B cell (primary cell): ENCODE measurements at regions not wholly inside any gene's neighbourhood (a gene's known extent, or its start where the extent isn't known, plus 50 kb on each side); places are given as distances from the start of the nearest gene placed in this dataset.

Experiments used
- ATAC-seq: fragments of 200-7000 bp; cut with Tn5 transposase; one replicate; pipeline ENCODE4 v1.10.0; 2021; ENCODE audit warnings: low read depth, mild to moderate bottlenecking, moderate number of reproducible peaks, moderate library complexity
- CTCF ChIA-PET: fragments of 350-600 bp; sonication (Branson Sonifier 250); formaldehyde crosslinking; loops from one replicate; lab custom pipeline; 2021; ENCODE audit warnings: antibody characterized with exemption, inconsistent platforms; lab: Charles Lee
- POLR2A ChIA-PET: fragments of 350-600 bp; sonication (Branson Sonifier 250); formaldehyde crosslinking; loops from one replicate; lab custom pipeline; 2021; ENCODE audit warnings: antibody characterized with exemption; lab: Charles Lee
- DNase-seq: peaks from one replicate; pipeline ENCODE4 v3.0.0; 2013
- H2AFZ ChIP-seq: 2 replicates; pipeline ENCODE4 v1.6.1; 2012; ENCODE audit warnings: mild to moderate bottlenecking, low read depth, low read length; ENCODE audit not compliant: insufficient read depth, poor library complexity, severe bottlenecking
- H3K27ac ChIP-seq, 2 donors: 1 replicate in 1 of 2; 2 replicates in 1 of 2; pipeline ENCODE4 v1.5.1; 2012 to 2013; ENCODE audit warnings: low read length in 2 of 2, mild to moderate bottlenecking in 2 of 2, moderate library complexity in 1 of 2
- H3K27me3 ChIP-seq, 4 experiments: fragments of 200-600 bp in 1 of 4; sonication (generic) in 1 of 4; replicated peaks in 1 of 4; 1 replicate in 2 of 4; 2 replicates in 2 of 4; pipeline versions ENCODE4 v1.6.1 to v1.7.0; 2013 to 2016; ENCODE audit warnings: low read length in 3 of 4, mild to moderate bottlenecking in 2 of 4, mixed read lengths in 1 of 4, moderate library complexity in 1 of 4; ENCODE audit not compliant: insufficient read depth in 4 of 4, control insufficient read depth in 3 of 4; ENCODE audit errors: control extremely low read depth in 1 of 4
- H3K36me3 ChIP-seq, 2 experiments: replicated peaks in 1 of 2; 1 replicate in 1 of 2; 2 replicates in 1 of 2; pipeline versions ENCODE4 v1.6.1 to v1.7.1; 2013; ENCODE audit warnings: low read length in 1 of 2; ENCODE audit not compliant: insufficient read depth in 2 of 2, control insufficient read depth in 1 of 2; ENCODE audit errors: control extremely low read depth in 1 of 2, extremely low read depth in 1 of 2
- H3K4me1 ChIP-seq, 2 donors: fragments of 200-600 bp in 1 of 2; sonication (generic) in 1 of 2; 1 replicate in 1 of 2; 2 replicates in 1 of 2; pipeline versions ENCODE4 v1.5.1 to v1.6.1; 2013 to 2017; ENCODE audit warnings: low read length in 2 of 2; ENCODE audit not compliant: control insufficient read depth in 2 of 2, insufficient read depth in 2 of 2
- H3K4me2 ChIP-seq: replicated peaks from 2 replicates; pipeline ENCODE3; 2012; ENCODE audit warnings: mild to moderate bottlenecking, low read depth, low read length; ENCODE audit not compliant: poor library complexity, severe bottlenecking
- H3K4me3 ChIP-seq, 5 experiments: fragments of 200-600 bp in 1 of 5; sonication (generic) in 1 of 5; 1 replicate in 3 of 5; 2 replicates in 2 of 5; pipeline versions ENCODE4 v1.5.1 to v1.7.0; 2011 to 2016; ENCODE audit warnings: low read length in 4 of 5, mild to moderate bottlenecking in 4 of 5, low read depth in 2 of 5, control low read depth in 1 of 5, moderate library complexity in 1 of 5; ENCODE audit not compliant: insufficient read depth in 1 of 5; ENCODE audit errors: control extremely low read depth in 1 of 5, extremely low read depth in 1 of 5
- H3K79me2 ChIP-seq: fragments of 200-600 bp; sonication (generic); one replicate; pipeline ENCODE4 v1.6.0; 2016; ENCODE audit warnings: low read length; ENCODE audit not compliant: control insufficient read depth, insufficient read depth
- H3K9ac ChIP-seq: fragments of 200-600 bp; sonication (generic); 2 replicates; pipeline ENCODE4 v1.6.1; 2017; ENCODE audit warnings: mild to moderate bottlenecking, low read length, moderate library complexity
- H3K9me3 ChIP-seq, 3 donors: one replicate each; pipeline versions ENCODE4 v1.6.1 to v1.7.1; 2013; ENCODE audit warnings: low read length in 2 of 3; ENCODE audit not compliant: control insufficient read depth in 2 of 3, insufficient read depth in 1 of 3; ENCODE audit errors: control extremely low read depth in 1 of 3
- H4K20me1 ChIP-seq: 2 replicates; pipeline ENCODE4 v1.6.0; 2012; ENCODE audit warnings: mild to moderate bottlenecking, low read length; ENCODE audit not compliant: insufficient read depth, control insufficient read depth, poor library complexity, severe bottlenecking
- H3K27ac Mint-ChIP-seq: one replicate; pipeline ENCODE4 v1.8.0; 2021; ENCODE audit warnings: mixed read lengths
- H3K27me3 Mint-ChIP-seq: one replicate; pipeline ENCODE4 v1.8.0; 2021; ENCODE audit warnings: mixed read lengths
- H3K4me1 Mint-ChIP-seq: one replicate; pipeline ENCODE4 v1.8.0; 2021; ENCODE audit warnings: mixed read lengths
- H3K4me3 Mint-ChIP-seq: one replicate; pipeline ENCODE4 v1.8.0; 2021; ENCODE audit warnings: mixed read lengths
- H3K9me3 Mint-ChIP-seq: one replicate; pipeline ENCODE4 v1.8.0; 2022; ENCODE audit warnings: mixed read lengths; ENCODE audit not compliant: insufficient read depth
- CTCF ChIP-seq: fragments of 200-600 bp; IDR thresholded peaks from one replicate; pipeline ENCODE4 v1.8.0; 2022; ENCODE audit warnings: antibody characterized with exemption, mild to moderate bottlenecking
- EZH2 ChIP-seq: IDR thresholded peaks from 2 replicates; pipeline ENCODE4 v1.6.1; 2012; ENCODE audit warnings: borderline replicate concordance, low read depth, mild to moderate bottlenecking, moderate library complexity, low read length; ENCODE audit not compliant: insufficient read depth, poor library complexity, severe bottlenecking
- WGBS: methylation state at CpG from one replicate; pipeline ENCODE4 v1.1.5; 2013; ENCODE audit warnings: missing lambda C conversion rate; ENCODE audit not compliant: insufficient coverage; 5-methylcytosine and 5-hydroxymethylcytosine counted together
- intact Hi-C: fragments of 100-400 bp; cut with micrococcal nuclease; formaldehyde crosslinking; loops from one replicate; pipeline ENCODE4 v1.10.0; 2022

GRCh38 chr13:103656311-103656710 is 590.1 kb upstream of the SLC10A2 start:
- H3K9ac ChIP-seq, result no peak overlapping the region
- no peak overlapping the region for H3K4me2 ChIP-seq
- no peak overlapping the region for H3K4me3 Mint-ChIP-seq
- H3K9me3 Mint-ChIP-seq, result no peaks in the 10 kb centered on the region
- H3K27me3 ChIP-seq, result no peaks in the 10 kb centered on the region
- no peak overlapping the region for H3K4me3 ChIP-seq
- no peak for ATAC-seq
- H3K4me1 ChIP-seq, result no peaks in the 10 kb centered on the region
- H2AFZ ChIP-seq, result no peak overlapping the region
- TF ChIP-seq CTCF (no peak), EZH2 (no peak)
- no peak for DNase-seq
- intact Hi-C loops, result no loop called here
- H3K4me1 Mint-ChIP-seq, result no peaks in the 10 kb centered on the region
- no CpG with 5 or more reads among the region's 4 CpGs for WGBS
- H4K20me1 ChIP-seq, result no peaks in the 10 kb centered on the region
- no peaks in the 10 kb centered on the region for H3K79me2 ChIP-seq
- no peak overlapping the region for H3K27ac ChIP-seq
- peaks cover 0 to 1% (median 0%) of the 10 kb centered on the region in 3 donors for H3K9me3 ChIP-seq
- CTCF ChIA-PET, result no interaction called here
- no peak overlapping the region for H3K27ac Mint-ChIP-seq
- POLR2A ChIA-PET, result no interaction called here
- no peaks in the 10 kb centered on the region for H3K27me3 Mint-ChIP-seq
- H3K36me3 ChIP-seq, result no peaks in the 10 kb centered on the region

DNA sequence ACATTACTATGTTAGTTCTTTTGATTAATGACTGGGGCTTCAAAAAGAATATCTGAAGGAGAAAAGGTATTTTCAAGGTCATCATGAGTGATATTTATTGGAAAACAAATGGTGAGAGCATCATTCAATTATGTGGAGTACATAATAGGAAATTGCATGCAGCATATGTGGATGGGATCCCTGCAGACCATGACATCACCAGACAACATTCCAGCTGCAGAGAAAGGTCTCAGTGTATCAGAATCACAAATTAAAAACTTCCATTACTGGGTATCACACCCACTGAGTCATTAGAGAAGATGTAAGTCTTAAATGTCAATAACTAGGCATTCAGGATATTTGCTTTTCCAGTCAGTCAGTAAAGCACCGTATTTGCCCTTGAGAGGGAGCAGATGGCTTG is 574.4 kb upstream of the SLC10A2 start:
- CTCF ChIA-PET, result no interaction called here
- WGBS, result 80% methylated on average over 1 of the region's 1 CpG
- Mint-ChIP-seq H3K27me3 (no peaks in the 10 kb centered on the region), H3K4me3 (no peak overlapping the region), H3K27ac (no peak overlapping the region), H3K9me3 (peaks cover 5% of the 10 kb centered on the region), H3K4me1 (no peaks in the 10 kb centered on the region)
- Histone ChIP-seq H2AFZ (no peak overlapping the region), H3K4me1 (no peaks in the 10 kb centered on the region), H3K27ac (no peak overlapping the region), H4K20me1 (no peaks in the 10 kb centered on the region), H3K4me3 (no peak overlapping the region), H3K79me2 (no peaks in the 10 kb centered on the region), H3K4me2 (no peak overlapping the region), H3K36me3 (no peaks in the 10 kb centered on the region), H3K9ac (no peak overlapping the region), H3K9me3 (no peaks in the 10 kb centered on the region), H3K27me3 (no peaks in the 10 kb centered on the region)
- no peak for DNase-seq
- TF ChIP-seq EZH2, result no peak
- TF ChIP-seq CTCF, result no peak
- ATAC-seq, result no peak
- intact Hi-C loops, result no loop called here
- POLR2A ChIA-PET, result no interaction called here
